Ishikawa (cell line): ENCODE measurements at regions not wholly inside any gene's neighbourhood (a gene's known extent, or its start where the extent isn't known, plus 50 kb on each side); places are given as distances from the start of the nearest gene placed in this dataset.

ENCODE experiments used
- CREB1 ChIP-seq: IDR thresholded peaks from 2 replicates; pipeline ENCODE4 v1.6.1; 2012; ENCODE audit warnings: low read depth
- EGR1 ChIP-seq: IDR thresholded peaks from 2 replicates; pipeline ENCODE4 v1.6.1; 2012
- EP300 ChIP-seq: IDR thresholded peaks from 2 replicates; pipeline ENCODE4 v1.6.1; 2012; ENCODE audit warnings: borderline replicate concordance
- RAD21 ChIP-seq: IDR thresholded peaks from 2 replicates; pipeline ENCODE4 v1.6.1; 2012; ENCODE audit warnings: low read depth
- TEAD4 ChIP-seq: IDR thresholded peaks from 2 replicates; pipeline ENCODE4 v1.6.1; 2012
- YY1 ChIP-seq: IDR thresholded peaks from 2 replicates; pipeline ENCODE4 v1.6.1; 2012; ENCODE audit warnings: low read depth
- ZBTB7A ChIP-seq: IDR thresholded peaks from 2 replicates; pipeline ENCODE4 v1.6.1; 2012; ENCODE audit warnings: low read depth
- TF ChIP-seq, protein P1 (sequence below): IDR thresholded peaks from 2 replicates; pipeline ENCODE4 v1.6.1; 2012; ENCODE audit warnings: low read depth, mild to moderate bottlenecking

DNA sequence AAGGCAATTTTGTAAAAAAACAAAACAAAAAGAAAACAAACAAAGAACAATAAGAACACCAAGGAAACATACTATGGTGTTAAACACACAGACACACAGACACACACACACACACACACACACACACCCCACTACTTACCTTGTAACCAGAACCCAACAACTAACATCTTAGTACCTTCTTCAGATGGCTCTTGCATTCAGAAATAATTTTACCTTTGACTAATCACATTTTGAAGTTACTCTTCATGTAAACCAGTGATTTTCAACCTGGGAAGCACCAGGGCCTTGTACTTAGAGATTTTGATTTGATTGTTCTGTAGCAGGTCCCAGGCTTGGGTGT lies 87.5 kb downstream of the AQP4 start:
- no peak for TF ChIP-seq YY1
- no peak for TF ChIP-seq CREB1
- no peak for TF ChIP-seq TEAD4
- no peak for TF ChIP-seq ZBTB7A
- TF ChIP-seq EGR1, result no peak
- no peak for TF ChIP-seq RAD21
- TF ChIP-seq EP300, result no peak
- TF ChIP-seq, protein P1, sequence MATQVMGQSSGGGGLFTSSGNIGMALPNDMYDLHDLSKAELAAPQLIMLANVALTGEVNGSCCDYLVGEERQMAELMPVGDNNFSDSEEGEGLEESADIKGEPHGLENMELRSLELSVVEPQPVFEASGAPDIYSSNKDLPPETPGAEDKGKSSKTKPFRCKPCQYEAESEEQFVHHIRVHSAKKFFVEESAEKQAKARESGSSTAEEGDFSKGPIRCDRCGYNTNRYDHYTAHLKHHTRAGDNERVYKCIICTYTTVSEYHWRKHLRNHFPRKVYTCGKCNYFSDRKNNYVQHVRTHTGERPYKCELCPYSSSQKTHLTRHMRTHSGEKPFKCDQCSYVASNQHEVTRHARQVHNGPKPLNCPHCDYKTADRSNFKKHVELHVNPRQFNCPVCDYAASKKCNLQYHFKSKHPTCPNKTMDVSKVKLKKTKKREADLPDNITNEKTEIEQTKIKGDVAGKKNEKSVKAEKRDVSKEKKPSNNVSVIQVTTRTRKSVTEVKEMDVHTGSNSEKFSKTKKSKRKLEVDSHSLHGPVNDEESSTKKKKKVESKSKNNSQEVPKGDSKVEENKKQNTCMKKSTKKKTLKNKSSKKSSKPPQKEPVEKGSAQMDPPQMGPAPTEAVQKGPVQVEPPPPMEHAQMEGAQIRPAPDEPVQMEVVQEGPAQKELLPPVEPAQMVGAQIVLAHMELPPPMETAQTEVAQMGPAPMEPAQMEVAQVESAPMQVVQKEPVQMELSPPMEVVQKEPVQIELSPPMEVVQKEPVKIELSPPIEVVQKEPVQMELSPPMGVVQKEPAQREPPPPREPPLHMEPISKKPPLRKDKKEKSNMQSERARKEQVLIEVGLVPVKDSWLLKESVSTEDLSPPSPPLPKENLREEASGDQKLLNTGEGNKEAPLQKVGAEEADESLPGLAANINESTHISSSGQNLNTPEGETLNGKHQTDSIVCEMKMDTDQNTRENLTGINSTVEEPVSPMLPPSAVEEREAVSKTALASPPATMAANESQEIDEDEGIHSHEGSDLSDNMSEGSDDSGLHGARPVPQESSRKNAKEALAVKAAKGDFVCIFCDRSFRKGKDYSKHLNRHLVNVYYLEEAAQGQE, result no peak
